HG03571 (cell line): ENCODE measurements at regions not wholly inside any gene's neighbourhood (a gene's known extent, or its start where the extent isn't known, plus 50 kb on each side); places are given as distances from the start of the nearest gene placed in this dataset.

Experiments
- ATAC-seq: cut with Tn5 transposase; IDR thresholded peaks from one replicate; pipeline ENCODE4 v1.9.1; 2021; ENCODE audit not compliant: unreplicated experiment

- no peak for ATAC-seq
Observed at GRCh38 chr12:65596514-65597091, 227.7 kb upstream of the HMGA2 start.

DNA sequence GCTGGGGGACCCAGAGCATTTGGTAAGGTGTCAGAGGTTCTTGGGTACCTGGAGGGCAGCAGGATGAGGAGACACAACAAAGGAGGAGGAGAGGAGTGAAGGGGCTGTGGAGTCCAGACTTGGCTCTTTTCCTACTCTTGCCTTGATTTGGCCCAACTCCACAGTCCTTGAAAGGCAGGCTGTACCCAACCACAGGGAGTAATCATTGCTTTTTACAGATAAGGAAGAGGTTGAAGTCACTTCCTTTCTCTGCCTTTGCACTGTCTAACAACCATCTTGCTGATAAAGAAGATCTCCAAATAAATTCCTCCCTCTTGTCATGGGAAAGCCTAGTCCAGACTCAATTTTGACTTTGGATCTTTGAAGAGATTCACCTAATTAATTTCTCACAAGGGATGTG is 226.8 kb upstream of the HMGA2 start:
- ATAC-seq = no peak

DNA sequence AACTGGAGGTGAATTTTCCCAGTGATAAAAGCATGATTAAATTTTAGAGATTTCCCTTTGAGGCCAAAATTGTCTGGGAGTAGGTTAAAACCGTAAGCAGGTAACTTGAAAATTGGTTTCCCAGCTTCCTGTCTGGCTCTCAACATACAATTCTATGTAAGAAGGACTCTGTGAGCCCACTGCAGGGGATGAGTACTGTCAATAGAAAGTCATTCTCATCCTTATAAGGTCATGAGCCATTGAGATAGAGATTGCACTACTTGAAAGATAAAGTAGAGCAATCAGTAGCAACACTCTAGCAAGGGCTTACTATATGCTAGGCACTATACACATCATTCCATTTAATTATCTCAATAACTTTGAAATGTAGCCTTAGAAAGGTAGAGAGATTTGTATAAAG is 225.6 kb upstream of the HMGA2 start:
- no peak for ATAC-seq

DNA sequence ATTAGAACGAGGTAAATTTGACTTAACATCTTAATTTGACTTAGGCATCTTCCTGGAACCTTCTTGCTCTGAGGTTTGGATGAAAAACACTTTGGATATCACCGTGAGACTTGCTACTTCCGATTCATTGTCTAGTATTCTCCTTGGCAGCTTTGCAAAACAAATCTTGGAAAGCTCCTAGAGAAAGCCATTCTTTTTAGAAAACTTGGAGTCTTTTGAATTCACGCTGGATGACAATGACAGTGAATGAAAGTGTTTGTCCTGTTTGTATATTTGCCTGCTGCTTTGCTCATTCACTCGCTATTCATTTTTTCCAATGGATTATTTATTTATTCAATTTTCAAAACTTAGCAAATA is 222.1 kb upstream of the HMGA2 start:
- ATAC-seq = no peak

- no peak for ATAC-seq
Observed at GRCh38 chr12:65602610-65603295, 221.5 kb upstream of the HMGA2 start.

- ATAC-seq = no peak
Observed at GRCh38 chr12:65603438-65604351, 220.6 kb upstream of the HMGA2 start.

- ATAC-seq = no peak
Observed at GRCh38 chr12:65605019-65605418, 219.3 kb upstream of the HMGA2 start.

DNA sequence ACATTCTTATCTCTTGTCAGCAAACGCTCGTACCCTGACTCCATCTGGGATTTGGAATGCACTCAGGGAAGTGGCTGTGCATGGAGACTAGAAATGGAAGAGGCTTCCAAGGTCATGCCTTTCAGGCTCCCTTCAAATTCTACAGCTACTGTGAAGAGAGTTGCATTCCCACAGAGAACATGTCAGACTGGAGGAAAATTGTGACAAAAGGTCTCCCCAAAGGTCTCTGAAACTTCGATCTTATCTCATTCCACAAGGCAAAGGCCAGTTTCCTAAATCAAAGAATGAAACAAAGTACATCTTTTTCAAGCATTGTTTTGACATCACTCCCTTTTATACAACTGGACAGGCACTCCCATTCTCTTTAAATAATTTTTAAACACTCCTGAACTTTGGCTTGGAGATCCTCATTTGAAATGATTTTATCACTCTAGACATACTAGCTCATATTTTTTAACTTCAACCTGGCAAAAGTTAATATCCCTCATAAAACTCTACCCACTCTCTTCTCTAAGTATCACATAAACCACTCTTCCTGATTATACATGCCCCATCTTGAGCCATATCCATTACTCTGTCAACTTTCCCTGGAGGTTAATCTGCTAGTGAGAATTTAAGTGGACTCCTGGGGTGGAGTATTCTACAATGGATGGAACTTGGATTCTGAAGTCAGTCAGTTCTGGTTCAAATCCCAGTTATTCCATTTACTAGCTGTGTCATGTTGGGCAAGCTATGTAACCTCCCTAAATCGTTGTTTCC is 218.1 kb upstream of the HMGA2 start:
- ATAC-seq = no peak

- no peak for ATAC-seq
Observed at GRCh38 chr12:65607401-65607841, 216.9 kb upstream of the HMGA2 start.

DNA sequence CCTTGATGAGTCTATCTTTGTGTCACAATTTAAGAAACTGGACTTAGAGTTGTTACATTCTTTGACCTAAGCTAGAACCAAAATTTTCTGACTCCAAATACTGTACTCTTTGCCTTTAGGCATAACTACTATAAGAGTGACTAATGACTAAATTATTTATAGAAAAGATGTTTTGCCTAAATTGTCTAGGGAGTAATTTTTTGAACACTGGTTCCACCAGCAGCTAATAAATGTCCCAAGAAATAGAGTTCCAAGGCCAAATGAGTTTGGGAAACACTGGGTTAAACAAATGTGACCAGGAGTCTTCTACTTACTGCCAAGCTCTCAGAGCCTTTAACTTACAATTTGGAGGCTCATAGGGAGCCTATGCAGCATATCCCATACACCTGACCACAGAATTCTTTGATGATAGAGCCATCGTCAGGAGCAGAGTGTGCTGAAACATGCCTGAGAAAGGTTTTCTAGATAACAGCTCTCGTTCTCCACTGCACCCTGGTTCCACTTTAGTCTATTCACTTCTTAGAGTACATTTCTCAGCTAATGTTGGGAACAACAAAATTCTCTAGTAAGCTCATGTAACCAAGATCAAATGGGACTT is 215.9 kb upstream of the HMGA2 start:
- ATAC-seq = no peak

DNA sequence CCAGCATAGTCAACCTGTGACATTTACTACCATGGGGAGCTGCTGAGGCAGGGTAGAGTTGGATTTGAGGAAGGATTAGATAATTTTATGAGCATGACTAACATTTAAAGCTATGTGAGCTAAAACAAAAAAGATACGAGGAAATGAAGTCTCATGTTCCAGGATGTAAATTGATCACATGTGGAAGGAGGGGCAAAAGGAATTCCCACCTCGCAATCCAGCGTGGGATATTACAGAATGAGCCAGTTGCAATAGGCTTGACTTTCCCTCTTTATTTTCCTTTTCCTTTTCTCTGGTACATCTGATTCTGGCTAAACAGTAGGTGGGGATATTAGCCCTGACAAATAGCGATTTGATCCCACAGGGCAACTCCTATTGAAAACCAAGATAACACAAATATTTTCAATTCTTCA is 214.9 kb upstream of the HMGA2 start:
- ATAC-seq = no peak

- no peak for ATAC-seq
Observed at GRCh38 chr12:65611396-65611795, 212.9 kb upstream of the HMGA2 start.

DNA sequence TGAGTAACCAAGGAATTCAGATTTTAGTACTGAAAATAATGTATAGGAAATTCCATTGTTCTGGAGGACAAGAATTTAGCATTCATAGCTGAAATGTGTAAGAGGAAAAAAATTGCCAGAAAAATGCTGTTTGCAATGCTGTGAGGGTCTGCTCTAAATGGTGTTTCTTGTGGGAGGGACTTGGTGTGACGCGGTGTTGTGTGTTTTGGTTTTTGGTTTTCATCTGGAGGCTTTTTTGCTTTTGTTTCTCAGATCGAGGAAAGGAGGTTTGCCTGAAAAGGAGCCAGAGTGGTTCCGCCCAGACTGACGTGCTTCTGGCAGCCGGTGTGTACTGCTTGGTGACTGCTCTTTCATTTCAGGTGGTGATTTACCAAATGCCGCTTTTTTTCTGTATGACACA is 211.8 kb upstream of the HMGA2 start:
- no peak for ATAC-seq

DNA sequence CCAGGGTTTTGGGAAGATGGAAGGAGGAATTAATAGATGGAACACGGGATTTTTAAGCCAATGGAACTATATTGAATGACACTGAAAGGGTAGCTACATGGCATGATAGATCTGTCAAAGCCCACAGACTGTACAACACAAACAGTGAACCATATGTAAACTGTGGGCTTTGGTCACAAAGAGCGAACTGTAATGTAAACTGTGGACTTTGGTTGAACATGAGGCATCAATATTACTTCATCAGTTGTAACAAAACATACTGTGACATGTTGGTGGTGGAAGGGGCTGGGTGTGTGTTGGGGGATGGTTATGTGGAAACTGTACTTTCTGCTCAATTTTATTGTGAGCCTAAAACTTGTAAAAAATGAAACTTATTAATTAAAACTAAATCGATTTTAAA is 210.6 kb upstream of the HMGA2 start:
- no peak for ATAC-seq

GRCh38 chr12:65614259-65614889 is 209.9 kb upstream of the HMGA2 start:
- no peak for ATAC-seq

DNA sequence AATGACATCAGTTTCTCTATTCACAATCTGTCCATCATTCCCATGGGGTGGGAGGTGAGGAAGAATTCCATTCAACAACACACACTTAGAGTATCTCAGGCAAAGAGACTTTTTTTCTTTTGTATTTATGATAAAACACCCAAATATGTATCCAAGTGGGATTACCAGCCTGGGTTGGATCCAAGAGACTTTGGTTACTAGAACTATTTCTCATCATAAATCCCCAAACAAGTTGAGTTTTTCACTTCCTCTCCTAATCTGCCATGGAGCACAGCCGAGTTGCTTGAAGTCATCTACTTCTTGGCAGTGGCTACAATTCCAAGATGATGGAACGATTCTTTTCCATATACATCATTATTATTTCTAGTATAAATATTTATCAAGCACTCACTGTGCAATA is 209.2 kb upstream of the HMGA2 start:
- no peak for ATAC-seq

- no peak for ATAC-seq
Observed at GRCh38 chr12:65616022-65616421, 208.3 kb upstream of the HMGA2 start.

DNA sequence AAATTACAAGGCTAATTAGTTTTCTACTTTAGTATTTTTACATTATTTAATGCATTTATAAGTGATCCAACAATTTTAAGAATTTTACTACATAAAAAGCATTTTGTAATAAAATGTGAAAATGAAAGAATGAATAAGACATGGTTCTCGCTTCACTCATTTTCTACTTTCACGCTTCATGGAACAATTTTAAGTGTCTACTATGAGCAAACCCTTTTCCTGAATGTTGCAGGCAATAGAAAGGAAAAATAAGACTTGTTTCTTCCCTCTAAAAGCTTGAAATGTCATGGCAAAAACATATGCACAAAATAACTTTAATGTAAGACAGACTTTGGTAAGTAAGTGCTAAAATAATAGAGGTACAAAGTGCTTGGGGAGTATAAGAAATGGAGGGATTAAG is 205.7 kb upstream of the HMGA2 start:
- ATAC-seq = no peak

GRCh38 chr12:65619018-65619417 is 205.3 kb upstream of the HMGA2 start:
- ATAC-seq = no peak

GRCh38 chr12:65620046-65620445 is 204.2 kb upstream of the HMGA2 start:
- ATAC-seq = no peak
